ENCODE measurements at regions not wholly inside any gene's neighbourhood (a gene's known extent, or its start where the extent isn't known, plus 50 kb on each side); places are given as distances from the start of the nearest gene placed in this dataset.

GRCh38 chr14:84535484-84535883 lies 994.5 kb upstream of the FLRT2 start:
- no peak for TF ChIP-seq POLR2A (IDR thresholded peaks at IDR 0.05; ENCODE audit: low read length)
- TF ChIP-seq GATA1 (IDR thresholded peaks at IDR 0.05; ENCODE audit: low read depth, low read length), result no peak

Data from erythroblast (primary cell).